DOHH2 (cell line): ENCODE measurements at regions not wholly inside any gene's neighbourhood (a gene's known extent, or its start where the extent isn't known, plus 50 kb on each side); places are given as distances from the start of the nearest gene placed in this dataset.

Experiments used
- CTCF ChIP-seq: fragments of 200-600 bp; sonication (generic); IDR thresholded peaks from one replicate; pipeline ENCODE4 v1.5.1; 2014; ENCODE audit warnings: antibody characterized with exemption, mild to moderate bottlenecking, low read depth, low read length; ENCODE audit not compliant: poor library complexity, severe bottlenecking
- EZH2phosphoT487 ChIP-seq: fragments of 200-600 bp; sonication (generic); IDR thresholded peaks from 2 replicates; pipeline ENCODE4 v1.6.1; 2017; ENCODE audit warnings: borderline replicate concordance, mild to moderate bottlenecking, antibody characterized with exemption, low read length, moderate library complexity, mixed read lengths

GRCh38 chr3:99534951-99535704, 103.3 kb upstream of the COL8A1 start:
- TF ChIP-seq CTCF: no peak
- no peak for TF ChIP-seq EZH2phosphoT487
